Immature natural killer cell (primary cell): ENCODE measurements at regions not wholly inside any gene's neighbourhood (a gene's known extent, or its start where the extent isn't known, plus 50 kb on each side); places are given as distances from the start of the nearest gene placed in this dataset.

Experiments used
- DNase-seq, 3 donors: peaks; one replicate each; pipeline ENCODE4 v3.0.0; 2022; ENCODE audit warnings: mixed read lengths in 1 of 3
- H3K27ac Mint-ChIP-seq, 6 donors: one replicate each; pipeline ENCODE4 v1.8.0; 2020; ENCODE audit warnings: mixed read lengths in 6 of 6, mild to moderate bottlenecking in 5 of 6, inconsistent platforms in 4 of 6, moderate library complexity in 3 of 6
- H3K27me3 Mint-ChIP-seq, 3 donors: one replicate each; pipeline ENCODE4 v1.8.0; 2020 to 2021; ENCODE audit warnings: low read depth in 3 of 3, mild to moderate bottlenecking in 3 of 3, mixed read lengths in 3 of 3, moderate library complexity in 3 of 3, inconsistent platforms in 1 of 3
- H3K36me3 Mint-ChIP-seq, 3 donors: one replicate each; pipeline ENCODE4 v1.8.0; 2020; ENCODE audit warnings: mixed read lengths in 3 of 3, inconsistent platforms in 2 of 3, mild to moderate bottlenecking in 2 of 3
- H3K4me1 Mint-ChIP-seq, 2 donors: one replicate each; pipeline ENCODE4 v1.8.0; 2020; ENCODE audit warnings: inconsistent platforms in 2 of 2, mild to moderate bottlenecking in 2 of 2, mixed read lengths in 2 of 2, moderate library complexity in 1 of 2
- H3K4me3 Mint-ChIP-seq, 5 donors: one replicate each; pipeline ENCODE4 v1.8.0; 2020; ENCODE audit warnings: mild to moderate bottlenecking in 5 of 5, mixed read lengths in 5 of 5, inconsistent platforms in 3 of 5, moderate library complexity in 3 of 5
- H3K9me3 Mint-ChIP-seq, 6 donors: one replicate each; pipeline ENCODE4 v1.8.0; 2020; ENCODE audit warnings: mild to moderate bottlenecking in 6 of 6, mixed read lengths in 6 of 6, inconsistent platforms in 4 of 6, moderate library complexity in 3 of 6

DNA sequence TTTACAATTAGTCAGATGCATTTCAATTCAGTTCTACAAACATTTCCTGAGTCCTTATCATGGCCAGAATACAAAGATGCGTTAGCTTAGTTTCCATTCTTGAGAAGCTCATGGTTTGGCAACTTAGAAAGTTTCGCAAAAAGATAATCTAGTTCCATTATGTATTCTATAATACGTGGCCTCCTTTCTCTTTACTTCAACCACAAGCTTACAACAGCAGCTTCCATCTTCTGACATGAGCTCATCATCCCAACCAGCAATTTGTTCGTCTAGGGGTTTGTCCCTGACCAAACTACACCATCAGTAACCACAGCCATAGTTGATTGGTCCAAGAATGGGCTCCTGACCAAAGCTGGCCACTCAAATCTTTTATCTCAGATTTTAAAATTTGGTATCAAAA is 267.6 kb upstream of the TBC1D5 start:
- Mint-ChIP-seq H3K4me3 (no peak overlapping the region), H3K36me3 (no peaks in the 10 kb centered on the region), H3K27ac (no peak overlapping the region), H3K9me3 (no peaks in the 10 kb centered on the region), H3K4me1 (peaks cover 0 to 2% of the 10 kb centered on the region in 2 donors), H3K27me3 (no peaks in the 10 kb centered on the region)
- no peak for DNase-seq

DNA sequence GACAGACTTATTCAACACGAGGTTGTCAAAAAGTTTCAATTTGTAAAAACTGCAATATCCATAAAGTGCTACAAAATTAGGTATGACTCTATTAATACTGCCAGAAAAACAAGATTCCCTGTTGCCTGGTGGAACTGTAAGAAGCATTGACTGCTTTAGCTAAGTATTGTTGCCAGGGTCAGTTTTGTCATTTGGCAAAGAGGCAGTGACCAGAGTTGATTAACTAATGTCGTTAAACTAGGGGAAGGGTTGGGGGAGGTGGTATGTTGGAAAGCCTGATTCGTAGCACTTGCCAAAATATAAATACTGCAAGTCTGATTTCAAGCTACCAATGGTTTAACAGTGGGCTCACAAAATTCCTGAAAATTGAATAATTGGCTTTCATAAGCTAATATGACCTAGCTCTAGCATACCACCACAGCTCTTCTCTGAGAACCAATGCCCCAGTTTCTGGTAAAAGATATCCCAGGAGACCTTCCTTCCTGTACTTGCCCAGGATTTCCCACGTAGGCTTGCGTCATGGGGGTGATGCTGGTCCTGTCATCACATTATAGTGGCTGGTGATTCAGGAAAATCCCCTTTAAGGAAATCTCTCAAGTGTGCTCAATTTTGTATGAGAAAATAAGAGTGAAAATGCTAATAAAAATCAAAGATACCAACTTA is 266.4 kb upstream of the TBC1D5 start:
- Mint-ChIP-seq H3K27ac (no peak overlapping the region), H3K4me3 (no peak overlapping the region), H3K36me3 (no peaks in the 10 kb centered on the region), H3K4me1 (peaks cover 0 to 2% of the 10 kb centered on the region in 2 donors), H3K27me3 (no peaks in the 10 kb centered on the region), H3K9me3 (no peaks in the 10 kb centered on the region)
- DNase-seq: no peak

DNA sequence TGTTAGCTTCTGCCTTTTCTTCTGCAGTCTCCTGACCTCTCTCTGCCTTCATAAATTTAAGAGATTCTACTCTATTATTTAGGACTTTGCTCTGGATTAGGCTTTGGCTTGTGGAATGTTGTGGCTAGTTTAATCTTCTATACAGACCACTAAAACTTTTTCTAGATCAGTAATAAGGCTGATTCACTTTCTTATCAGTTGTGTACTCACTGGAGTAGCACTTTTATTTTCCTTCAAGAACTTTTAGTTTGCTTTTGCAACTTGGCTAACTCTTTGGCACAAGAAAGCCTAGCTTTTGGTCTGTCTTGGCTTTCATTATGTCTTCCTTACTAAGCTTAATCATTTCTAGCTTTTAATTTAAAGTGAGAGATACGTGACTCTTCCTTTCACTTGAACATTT is 265.5 kb upstream of the TBC1D5 start:
- Mint-ChIP-seq H3K27ac (no peak overlapping the region), H3K4me3 (no peak overlapping the region), H3K27me3 (no peaks in the 10 kb centered on the region), H3K4me1 (peaks cover 0 to 2% of the 10 kb centered on the region in 2 donors), H3K9me3 (peaks cover 0 to under 1% (median 0%) of the 10 kb centered on the region in 6 donors), H3K36me3 (no peaks in the 10 kb centered on the region)
- no peak for DNase-seq

DNA sequence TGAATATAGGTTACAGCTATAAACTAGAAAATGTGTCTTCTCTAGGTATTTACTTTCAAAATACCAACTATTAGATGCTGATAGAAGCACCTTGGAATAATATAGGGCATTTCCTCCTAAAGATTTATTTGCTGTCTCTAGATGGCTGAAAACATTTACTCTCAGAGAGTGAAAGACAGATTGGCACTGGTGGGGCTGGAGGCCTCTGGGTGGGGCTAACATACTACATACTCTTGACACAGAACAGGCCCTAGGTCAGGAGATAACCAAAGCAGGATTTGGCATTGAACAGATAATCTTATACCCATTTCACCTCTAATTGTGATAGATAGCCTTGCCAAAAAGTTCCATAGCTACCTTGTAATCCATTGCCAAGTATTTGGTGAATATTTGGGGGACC is 253.3 kb upstream of the TBC1D5 start:
- H3K4me1 Mint-ChIP-seq: peaks cover 0 to 4% of the 10 kb centered on the region in 2 donors
- DNase-seq: no peak
- H3K9me3 Mint-ChIP-seq: no peaks in the 10 kb centered on the region
- H3K27me3 Mint-ChIP-seq: peaks cover 0 to 2% (median 0%) of the 10 kb centered on the region in 3 donors
- H3K27ac Mint-ChIP-seq: no peak overlapping the region
- no peaks in the 10 kb centered on the region for H3K36me3 Mint-ChIP-seq
- H3K4me3 Mint-ChIP-seq: no peak overlapping the region

DNA sequence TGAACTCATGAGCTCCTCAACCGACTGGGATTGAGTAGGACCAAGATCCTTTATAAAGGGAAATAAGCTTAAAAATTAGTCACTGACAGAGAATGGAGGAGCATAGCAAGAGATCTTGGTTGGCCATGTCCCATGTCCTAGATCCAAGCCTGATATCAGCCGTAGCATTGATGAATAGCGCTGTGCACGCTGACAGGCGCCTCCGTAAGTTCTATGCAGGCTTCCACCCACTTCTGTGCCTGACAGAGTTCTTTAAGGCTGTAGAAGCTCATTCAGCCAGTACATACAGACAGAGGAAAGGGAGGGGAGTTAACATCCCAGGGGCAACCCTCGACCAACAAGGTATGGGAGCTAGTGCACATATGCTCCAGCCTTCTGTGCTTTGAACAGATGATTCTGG is 251.7 kb upstream of the TBC1D5 start:
- peaks cover 0 to 10% of the 10 kb centered on the region in 2 donors for H3K4me1 Mint-ChIP-seq
- no peak overlapping the region for H3K4me3 Mint-ChIP-seq
- no peaks in the 10 kb centered on the region for H3K9me3 Mint-ChIP-seq
- no peak for DNase-seq
- peaks cover 0 to 2% (median 0%) of the 10 kb centered on the region in 3 donors for H3K27me3 Mint-ChIP-seq
- no peak overlapping the region for H3K27ac Mint-ChIP-seq
- H3K36me3 Mint-ChIP-seq: no peaks in the 10 kb centered on the region

DNA sequence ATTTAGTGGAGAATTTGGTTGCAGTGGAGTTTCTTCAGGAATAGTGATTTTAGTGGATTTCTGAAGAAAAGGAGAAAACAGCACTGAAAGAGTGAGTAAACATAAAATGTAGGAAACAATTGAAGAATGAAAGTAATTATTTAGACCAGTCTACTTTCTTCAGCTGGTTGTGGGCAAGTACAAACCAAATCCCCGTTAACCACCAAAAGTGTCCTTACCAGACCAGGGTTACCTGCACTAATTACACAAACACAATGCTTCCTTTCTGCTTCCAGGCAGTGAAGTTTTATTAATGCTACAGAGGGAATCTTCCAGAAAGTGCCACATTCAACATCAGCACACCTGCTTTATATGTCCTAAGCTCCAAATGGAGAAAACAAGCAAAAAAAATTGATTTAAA is 248.0 kb upstream of the TBC1D5 start:
- H3K4me3 Mint-ChIP-seq: no peak overlapping the region
- H3K4me1 Mint-ChIP-seq: peaks cover 0 to 10% of the 10 kb centered on the region in 2 donors
- H3K36me3 Mint-ChIP-seq: no peaks in the 10 kb centered on the region
- no peak overlapping the region for H3K27ac Mint-ChIP-seq
- no peak for DNase-seq
- H3K9me3 Mint-ChIP-seq: no peaks in the 10 kb centered on the region
- peaks cover 0 to 3% (median 0%) of the 10 kb centered on the region in 3 donors for H3K27me3 Mint-ChIP-seq

DNA sequence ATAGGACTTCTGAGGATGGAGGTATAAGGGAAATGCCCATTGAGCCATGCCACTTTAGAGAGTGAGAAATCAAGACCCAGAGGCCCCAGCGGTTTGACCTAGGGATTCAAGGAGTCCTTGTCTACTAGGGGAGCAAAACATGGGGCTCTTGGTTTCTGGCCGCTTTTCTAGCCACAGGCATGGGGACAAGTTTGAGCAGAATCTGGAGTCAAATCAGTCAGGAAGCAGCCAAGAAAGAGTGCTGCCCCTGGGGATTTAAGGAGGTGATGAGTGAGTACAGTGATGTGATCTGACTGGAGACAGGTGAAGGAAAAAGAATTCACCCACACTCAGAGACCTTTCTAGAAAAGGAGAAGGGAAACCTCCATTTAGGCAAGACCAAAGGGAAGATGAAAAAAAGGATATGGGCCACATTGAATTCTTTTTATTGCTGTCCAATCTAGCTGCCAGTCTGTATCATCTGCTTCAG is 244.0 kb upstream of the TBC1D5 start:
- Mint-ChIP-seq H3K27ac (no peak overlapping the region), H3K27me3 (peaks cover 0 to 6% (median 0%) of the 10 kb centered on the region in 3 donors), H3K9me3 (no peaks in the 10 kb centered on the region), H3K4me1 (peaks cover 0 to 16% of the 10 kb centered on the region in 2 donors), H3K36me3 (no peaks in the 10 kb centered on the region), H3K4me3 (no peak overlapping the region)
- no peak for DNase-seq

DNA sequence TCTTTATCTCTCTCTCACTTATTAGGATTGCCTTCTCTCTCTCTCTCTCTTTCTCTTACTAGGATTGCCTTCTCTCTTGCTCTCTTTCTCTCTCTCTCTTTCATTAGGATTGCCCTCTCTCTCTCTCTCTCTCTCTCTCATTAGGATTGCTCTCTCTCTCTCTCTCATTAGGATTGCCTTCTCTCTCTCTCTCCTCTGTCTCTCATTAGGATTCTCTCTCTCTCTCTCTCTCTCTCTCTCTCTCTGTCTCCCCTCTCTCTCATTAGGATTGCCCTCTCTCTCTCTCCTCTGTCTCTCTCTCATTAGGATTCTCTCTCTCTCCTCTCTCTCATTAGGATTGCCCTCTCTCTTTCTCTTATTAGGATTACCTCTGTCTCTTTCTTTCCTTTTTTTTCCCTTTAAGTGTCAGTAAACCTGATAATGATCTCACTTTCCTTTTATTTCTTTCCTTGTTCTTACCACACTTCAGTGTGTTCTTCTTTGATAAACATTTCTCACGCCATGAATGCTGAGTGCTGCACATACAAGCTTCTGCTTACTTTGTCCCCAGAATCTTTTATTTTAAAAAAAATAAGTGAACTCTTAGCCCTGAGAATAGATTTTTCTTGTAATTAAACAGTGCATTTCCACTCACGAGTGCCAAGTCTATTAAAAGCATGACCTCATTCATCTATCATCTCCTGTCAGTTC is 243.4 kb upstream of the TBC1D5 start:
- H3K4me1 Mint-ChIP-seq: peaks cover 0 to 13% of the 10 kb centered on the region in 2 donors
- H3K27me3 Mint-ChIP-seq: peaks cover 0 to 8% (median 0%) of the 10 kb centered on the region in 3 donors
- no peaks in the 10 kb centered on the region for H3K36me3 Mint-ChIP-seq
- H3K4me3 Mint-ChIP-seq: no peak overlapping the region
- no peak for DNase-seq
- H3K9me3 Mint-ChIP-seq: no peaks in the 10 kb centered on the region
- H3K27ac Mint-ChIP-seq: no peak overlapping the region

DNA sequence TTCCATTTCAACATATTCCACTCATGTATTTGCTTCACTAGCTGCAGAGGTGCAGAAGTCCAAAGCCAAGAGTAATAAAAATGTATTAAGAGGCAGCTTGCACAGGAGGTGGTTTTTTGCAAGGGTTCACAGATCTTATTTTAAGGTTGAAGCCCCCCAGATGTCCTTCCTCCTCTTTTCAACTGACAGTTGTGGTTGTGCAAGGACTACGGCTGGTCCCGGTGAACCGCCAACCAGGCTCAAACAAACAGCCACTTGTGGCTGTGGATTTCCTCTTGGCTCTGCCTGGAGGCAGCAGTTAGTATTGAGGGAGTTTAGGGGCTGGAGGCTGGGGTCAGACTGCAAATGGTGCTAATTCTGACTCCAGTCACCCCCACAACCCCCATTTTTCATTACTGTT is 240.7 kb upstream of the TBC1D5 start:
- Mint-ChIP-seq H3K27me3 (peaks cover 0 to 7% (median 0%) of the 10 kb centered on the region in 3 donors), H3K9me3 (no peaks in the 10 kb centered on the region), H3K4me3 (no peak overlapping the region), H3K4me1 (peaks cover 0 to 7% of the 10 kb centered on the region in 2 donors), H3K36me3 (no peaks in the 10 kb centered on the region), H3K27ac (no peak overlapping the region)
- no peak for DNase-seq

DNA sequence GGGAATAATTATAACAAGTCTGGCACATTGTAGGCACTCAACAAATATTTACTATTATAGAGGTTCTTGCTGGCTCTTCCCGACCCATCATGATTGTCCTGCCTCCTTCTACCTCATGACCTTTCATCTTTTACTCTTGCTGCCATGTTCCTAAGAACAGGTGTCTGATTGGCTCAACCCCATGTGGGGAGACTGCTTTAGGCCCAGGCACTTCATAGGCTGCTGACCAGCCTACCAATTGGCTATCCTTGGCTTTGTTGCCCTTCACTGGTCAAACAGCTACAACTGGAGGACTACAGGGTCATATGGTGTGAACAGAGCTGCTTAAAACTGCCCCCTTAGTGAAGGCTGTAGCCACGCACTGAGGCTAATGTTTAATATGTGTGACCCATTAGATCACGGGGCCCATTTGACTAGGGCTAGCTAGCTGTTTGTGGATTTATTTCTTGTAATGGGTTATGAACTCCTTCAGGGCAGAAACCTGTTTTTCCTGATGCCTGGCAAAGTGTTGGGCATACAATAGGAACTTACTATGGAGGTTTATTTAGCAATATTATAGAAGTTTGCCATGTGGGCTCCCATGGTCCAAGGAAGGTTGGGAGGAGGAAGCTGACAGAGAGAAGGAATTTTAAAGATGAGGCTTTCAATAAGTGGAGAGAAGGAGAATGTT is 239.9 kb upstream of the TBC1D5 start:
- no peak for DNase-seq
- Mint-ChIP-seq H3K4me1 (peaks cover 0 to 7% of the 10 kb centered on the region in 2 donors), H3K27me3 (peaks cover 0 to 7% (median 0%) of the 10 kb centered on the region in 3 donors), H3K4me3 (no peak overlapping the region), H3K27ac (no peak overlapping the region), H3K9me3 (no peaks in the 10 kb centered on the region), H3K36me3 (no peaks in the 10 kb centered on the region)

DNA sequence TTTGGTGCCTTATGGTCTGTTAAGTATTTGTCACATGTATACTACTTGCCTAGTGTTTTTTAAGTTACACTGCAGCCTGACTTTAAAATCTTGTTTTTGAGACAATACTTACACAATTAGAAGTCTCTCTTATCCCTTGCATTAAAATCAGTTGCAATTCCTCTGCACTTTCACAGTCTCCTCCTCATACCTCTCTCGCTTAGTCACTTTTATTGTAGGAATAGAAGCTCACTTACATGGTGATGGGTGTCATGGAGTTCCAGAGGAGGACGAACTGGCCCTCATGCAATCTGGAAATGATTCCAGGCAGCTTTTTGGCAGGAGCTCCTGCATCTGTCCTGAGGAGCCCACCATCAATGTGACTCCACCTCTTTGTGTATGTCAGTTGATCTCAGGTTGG is 238.4 kb upstream of the TBC1D5 start:
- no peak overlapping the region for H3K27ac Mint-ChIP-seq
- H3K4me1 Mint-ChIP-seq: peaks cover 0 to 7% of the 10 kb centered on the region in 2 donors
- H3K4me3 Mint-ChIP-seq: no peak overlapping the region
- peaks cover 0 to 7% (median 0%) of the 10 kb centered on the region in 3 donors for H3K27me3 Mint-ChIP-seq
- H3K9me3 Mint-ChIP-seq: no peaks in the 10 kb centered on the region
- no peak for DNase-seq
- H3K36me3 Mint-ChIP-seq: no peaks in the 10 kb centered on the region

DNA sequence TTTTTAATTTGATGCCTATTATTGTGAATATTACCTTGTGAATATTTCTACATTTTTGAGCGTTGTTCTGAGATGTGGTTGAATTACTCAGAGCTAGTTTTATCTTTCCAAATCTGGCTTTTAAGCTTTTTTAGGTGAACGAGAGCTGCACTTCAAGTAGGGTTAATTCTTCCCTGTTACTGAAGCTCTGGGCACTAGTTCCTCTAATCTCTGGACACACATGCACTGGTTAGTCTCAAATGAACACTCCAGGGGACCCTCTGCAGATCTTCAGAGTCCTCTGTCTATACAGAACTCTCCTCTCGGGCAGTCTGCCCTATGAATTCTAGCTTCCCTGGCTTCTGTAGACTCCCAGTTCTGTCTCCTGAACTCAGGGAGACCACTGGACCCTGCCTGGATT is 237.5 kb upstream of the TBC1D5 start:
- DNase-seq: no peak
- Mint-ChIP-seq H3K27ac (no peak overlapping the region), H3K9me3 (no peaks in the 10 kb centered on the region), H3K36me3 (no peaks in the 10 kb centered on the region), H3K4me3 (no peak overlapping the region), H3K4me1 (peaks cover 0 to 7% of the 10 kb centered on the region in 2 donors), H3K27me3 (peaks cover 0 to 7% (median 0%) of the 10 kb centered on the region in 3 donors)

DNA sequence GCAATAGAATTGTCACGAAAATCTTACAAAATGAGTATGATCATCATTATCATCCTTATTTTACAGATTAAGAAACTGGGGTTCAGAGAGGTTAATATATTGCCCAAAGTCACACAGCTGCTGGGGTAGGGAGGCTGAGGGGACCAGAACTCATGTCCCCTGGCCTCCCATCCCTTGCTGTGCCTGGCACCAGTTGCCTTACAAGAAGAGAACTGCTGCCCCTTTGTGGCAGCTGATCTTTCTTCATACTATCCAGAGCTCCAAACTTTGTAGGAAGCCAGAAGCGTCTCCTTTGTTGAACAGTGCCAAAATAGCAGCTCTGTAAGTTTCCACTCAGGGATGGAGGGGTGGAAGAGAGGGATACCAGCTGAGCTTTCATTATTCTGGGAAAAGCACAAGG is 236.8 kb upstream of the TBC1D5 start:
- H3K4me3 Mint-ChIP-seq: no peak overlapping the region

DNA sequence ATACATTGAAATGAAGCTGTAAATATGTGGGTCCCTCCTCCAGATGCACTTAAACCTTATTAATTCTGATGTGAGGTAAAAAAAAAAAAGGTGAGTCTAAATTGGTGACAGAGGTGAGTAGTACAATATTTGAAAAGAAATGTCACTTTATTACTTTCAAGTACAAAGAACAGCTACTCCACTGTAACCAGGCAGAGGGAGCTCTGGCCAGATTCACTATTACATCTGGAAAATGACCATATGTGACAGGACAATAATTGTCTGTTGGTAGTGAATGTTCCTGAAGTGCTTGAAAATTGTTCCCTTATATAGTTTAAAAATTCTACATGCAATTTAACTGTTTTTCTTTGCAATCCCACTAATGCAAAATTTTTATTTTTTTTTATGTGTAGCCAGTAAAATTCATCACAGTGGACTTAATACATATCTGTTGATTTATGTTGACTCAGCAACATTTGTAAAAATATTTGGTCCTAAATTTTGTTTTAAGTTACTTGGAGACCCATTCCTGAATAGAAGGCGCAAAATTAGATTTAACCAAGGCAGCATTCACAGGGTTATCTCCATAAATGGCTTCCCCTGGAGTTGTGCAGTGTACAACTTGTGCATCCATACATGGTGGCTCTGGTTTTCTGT is 231.9 kb upstream of the TBC1D5 start:
- DNase-seq: no peak
- Mint-ChIP-seq H3K27ac (no peak overlapping the region), H3K9me3 (no peaks in the 10 kb centered on the region), H3K4me3 (no peak overlapping the region), H3K36me3 (no peaks in the 10 kb centered on the region), H3K4me1 (peaks cover 11 to 29% of the 10 kb centered on the region in 2 donors), H3K27me3 (peaks cover 0 to 7% (median 0%) of the 10 kb centered on the region in 3 donors)

More for the DNA sequence above, 236.8 kb upstream of the TBC1D5 start:
- Mint-ChIP-seq H3K36me3 (no peaks in the 10 kb centered on the region), H3K4me1 (peaks cover 0 to 7% of the 10 kb centered on the region in 2 donors), H3K27me3 (peaks cover 0 to 7% (median 0%) of the 10 kb centered on the region in 3 donors), H3K27ac (no peak overlapping the region), H3K9me3 (no peaks in the 10 kb centered on the region)
- no peak for DNase-seq
